GM18870 (cell line): ENCODE measurements at regions not wholly inside any gene's neighbourhood (a gene's known extent, or its start where the extent isn't known, plus 50 kb on each side); places are given as distances from the start of the nearest gene placed in this dataset.

ENCODE experiments used
- ATAC-seq: cut with Tn5 transposase; IDR thresholded peaks from one replicate; pipeline ENCODE4 v1.9.1; 2021; ENCODE audit warnings: moderate library complexity; ENCODE audit not compliant: unreplicated experiment

- ATAC-seq: no peak
Measured at GRCh38 chr2:80887841-80888378, 583.4 kb upstream of the LRRTM1 start.

- ATAC-seq: no peak
Measured at GRCh38 chr2:80874374-80874773, 569.8 kb upstream of the LRRTM1 start.

GRCh38 chr2:80869858-80870438, 565.4 kb upstream of the LRRTM1 start:
- no peak for ATAC-seq

GRCh38 chr2:80863147-80863714, 558.7 kb upstream of the LRRTM1 start:
- no peak for ATAC-seq

GRCh38 chr2:80858965-80859364, 554.4 kb upstream of the LRRTM1 start:
- no peak for ATAC-seq

GRCh38 chr2:80856227-80856626, 551.7 kb upstream of the LRRTM1 start:
- ATAC-seq: no peak

- ATAC-seq: no peak
Measured at GRCh38 chr2:80854831-80855230, 550.3 kb upstream of the LRRTM1 start.

GRCh38 chr2:80852808-80853139, 548.2 kb upstream of the LRRTM1 start:
- ATAC-seq: no peak

- ATAC-seq: no peak
Measured at GRCh38 chr2:80852079-80852807, 547.7 kb upstream of the LRRTM1 start.

GRCh38 chr2:80830891-80831290, 526.3 kb upstream of the LRRTM1 start:
- ATAC-seq: peak; percentile 65

- no peak for ATAC-seq
Measured at GRCh38 chr2:80822999-80823398, 518.4 kb upstream of the LRRTM1 start.

- no peak for ATAC-seq
Measured at GRCh38 chr2:80815259-80815658, 510.7 kb upstream of the LRRTM1 start.

- ATAC-seq: no peak
Measured at GRCh38 chr2:80786584-80786983, 482.0 kb upstream of the LRRTM1 start.

GRCh38 chr2:80778704-80779103, 474.2 kb upstream of the LRRTM1 start:
- no peak for ATAC-seq

- ATAC-seq: peak; percentile 64
Measured at GRCh38 chr2:80748592-80748991, 444.0 kb upstream of the LRRTM1 start.

- no peak for ATAC-seq
Measured at GRCh38 chr2:80737047-80737446, 432.5 kb upstream of the LRRTM1 start.

- ATAC-seq: no peak
Measured at GRCh38 chr2:80725001-80725400, 420.4 kb upstream of the LRRTM1 start.

GRCh38 chr2:80722803-80723202, 418.3 kb upstream of the LRRTM1 start:
- no peak for ATAC-seq

- no peak for ATAC-seq
Measured at GRCh38 chr2:80719607-80720006, 415.1 kb upstream of the LRRTM1 start.

GRCh38 chr2:80715433-80715832, 410.9 kb upstream of the LRRTM1 start:
- no peak for ATAC-seq

- ATAC-seq: no peak
Measured at GRCh38 chr2:80711915-80712314, 407.4 kb upstream of the LRRTM1 start.

- no peak for ATAC-seq
Measured at GRCh38 chr2:80706951-80707350, 402.4 kb upstream of the LRRTM1 start.
